DOHH2 (cell line): ENCODE measurements at regions not wholly inside any gene's neighbourhood (a gene's known extent, or its start where the extent isn't known, plus 50 kb on each side); places are given as distances from the start of the nearest gene placed in this dataset.

ENCODE experiments used
- H3F3A ChIP-seq: fragments of 200-600 bp; sonication (generic), shearing (Covaris generic); 2 replicates; pipeline ENCODE4 v1.6.0; 2016; ENCODE audit warnings: antibody characterized with exemption, mild to moderate bottlenecking; ENCODE audit not compliant: control insufficient read depth, insufficient read depth
- H3K27ac ChIP-seq: fragments of 200-600 bp; sonication (generic); 2 replicates; pipeline ENCODE4 v1.5.1; 2014; ENCODE audit warnings: low read depth, mild to moderate bottlenecking, low read length, moderate library complexity
- H3K27me3 ChIP-seq: fragments of 200-600 bp; sonication (generic); 2 replicates; pipeline ENCODE4 v1.6.1; 2014; ENCODE audit warnings: mild to moderate bottlenecking, low read length, mixed read lengths; ENCODE audit not compliant: control insufficient read depth
- H3K36me3 ChIP-seq: fragments of 200-600 bp; sonication (generic); 2 replicates; pipeline ENCODE4 v1.6.1; 2014; ENCODE audit warnings: mild to moderate bottlenecking, low read length, moderate library complexity, mixed read lengths; ENCODE audit not compliant: control insufficient read depth
- H3K4me1 ChIP-seq: fragments of 200-600 bp; sonication (generic); 2 replicates; pipeline ENCODE4 v1.6.1; 2014; ENCODE audit warnings: mild to moderate bottlenecking, low read length, mixed read lengths; ENCODE audit not compliant: control insufficient read depth
- H3K4me2 ChIP-seq: fragments of 200-600 bp; sonication (generic); 2 replicates; pipeline ENCODE4 v1.6.0; 2014; ENCODE audit warnings: mild to moderate bottlenecking, low read length, moderate library complexity
- H3K4me3 ChIP-seq: fragments of 200-600 bp; sonication (generic); 2 replicates; pipeline ENCODE4 v1.5.1; 2014; ENCODE audit warnings: mild to moderate bottlenecking, low read length, mixed read lengths
- H3K79me2 ChIP-seq: fragments of 200-600 bp; sonication (generic); 2 replicates; pipeline ENCODE4 v1.6.1; 2014; ENCODE audit warnings: mild to moderate bottlenecking, low read length, mixed read lengths; ENCODE audit not compliant: control insufficient read depth
- H3K9me2 ChIP-seq: fragments of 200-600 bp; sonication (generic); replicated peaks from 2 replicates; pipeline ENCODE4 v1.6.1; 2014; ENCODE audit warnings: mild to moderate bottlenecking, low read length, mixed read lengths; ENCODE audit not compliant: control insufficient read depth
- H3K9me3 ChIP-seq: fragments of 200-600 bp; sonication (generic); 2 replicates; pipeline ENCODE4 v1.6.1; 2014; ENCODE audit warnings: antibody characterized with exemption, low read length, mixed read lengths; ENCODE audit not compliant: control insufficient read depth, insufficient read depth
- H4K20me1 ChIP-seq: fragments of 200-600 bp; sonication (generic); 2 replicates; pipeline ENCODE4 v1.6.0; 2014; ENCODE audit warnings: low read depth, mild to moderate bottlenecking, antibody characterized with exemption, low read length, moderate library complexity; ENCODE audit not compliant: control insufficient read depth, insufficient read depth
- CTCF ChIP-seq: fragments of 200-600 bp; sonication (generic); IDR thresholded peaks from one replicate; pipeline ENCODE4 v1.5.1; 2014; ENCODE audit warnings: antibody characterized with exemption, mild to moderate bottlenecking, low read depth, low read length; ENCODE audit not compliant: poor library complexity, severe bottlenecking
- EZH2phosphoT487 ChIP-seq: fragments of 200-600 bp; sonication (generic); IDR thresholded peaks from 2 replicates; pipeline ENCODE4 v1.6.1; 2017; ENCODE audit warnings: borderline replicate concordance, mild to moderate bottlenecking, antibody characterized with exemption, low read length, moderate library complexity, mixed read lengths

- Histone ChIP-seq H3K4me3 (no peak overlapping the region), H4K20me1 (no peaks in the 10 kb centered on the region), H3F3A (no peaks in the 10 kb centered on the region), H3K27me3 (peaks cover 6% of the 10 kb centered on the region), H3K9me3 (no peaks in the 10 kb centered on the region), H3K36me3 (no peaks in the 10 kb centered on the region), H3K27ac (no peak overlapping the region), H3K9me2 (no peaks in the 10 kb centered on the region), H3K79me2 (no peaks in the 10 kb centered on the region), H3K4me1 (no peaks in the 10 kb centered on the region), H3K4me2 (no peak overlapping the region)
- no peak for TF ChIP-seq EZH2phosphoT487
- no peak for TF ChIP-seq CTCF
These were observed 170.7 kb upstream of the ERBB4 start for GRCh38 chr2:212709280-212709679.

- Histone ChIP-seq H3K4me3 (no peak overlapping the region), H3K9me3 (no peaks in the 10 kb centered on the region), H3K9me2 (no peaks in the 10 kb centered on the region), H3K4me1 (no peaks in the 10 kb centered on the region), H3K36me3 (no peaks in the 10 kb centered on the region), H4K20me1 (no peaks in the 10 kb centered on the region), H3F3A (no peaks in the 10 kb centered on the region), H3K27ac (no peak overlapping the region), H3K27me3 (peaks cover 6% of the 10 kb centered on the region), H3K79me2 (no peaks in the 10 kb centered on the region), H3K4me2 (no peak overlapping the region)
- no peak for TF ChIP-seq EZH2phosphoT487
- TF ChIP-seq CTCF: no peak
These were observed 169.8 kb upstream of the ERBB4 start for GRCh38 chr2:212708355-212708754.

- Histone ChIP-seq H3K4me2 (no peak overlapping the region), H3K36me3 (no peaks in the 10 kb centered on the region), H3K9me3 (no peaks in the 10 kb centered on the region), H3K27me3 (no peaks in the 10 kb centered on the region), H3F3A (no peaks in the 10 kb centered on the region), H4K20me1 (no peaks in the 10 kb centered on the region), H3K9me2 (no peaks in the 10 kb centered on the region), H3K27ac (no peak overlapping the region), H3K4me3 (no peak overlapping the region), H3K4me1 (no peaks in the 10 kb centered on the region), H3K79me2 (no peaks in the 10 kb centered on the region)
- no peak for TF ChIP-seq EZH2phosphoT487
- no peak for TF ChIP-seq CTCF
These were observed 156.8 kb upstream of the ERBB4 start for GRCh38 chr2:212695426-212695825.

- Histone ChIP-seq H3K9me3 (no peaks in the 10 kb centered on the region), H3K4me2 (no peak overlapping the region), H3F3A (no peaks in the 10 kb centered on the region), H3K36me3 (no peaks in the 10 kb centered on the region), H3K4me3 (no peak overlapping the region), H3K27me3 (no peaks in the 10 kb centered on the region), H4K20me1 (no peaks in the 10 kb centered on the region), H3K4me1 (no peaks in the 10 kb centered on the region), H3K79me2 (no peaks in the 10 kb centered on the region), H3K9me2 (no peaks in the 10 kb centered on the region), H3K27ac (no peak overlapping the region)
- TF ChIP-seq EZH2phosphoT487 (no peak), CTCF (no peak)
These were observed 155.8 kb upstream of the ERBB4 start for GRCh38 chr2:212694398-212694797.
